Calu3 (cell line): ENCODE measurements at regions not wholly inside any gene's neighbourhood (a gene's known extent, or its start where the extent isn't known, plus 50 kb on each side); places are given as distances from the start of the nearest gene placed in this dataset.

Source experiments
- BruUV-seq: library from RNA; stranded (reverse); fragments of 400-500 nt; replicated peaks from 2 replicates; lab custom pipeline; 2021; lab: Mats Ljungman, UMichigan
- CTCF ChIA-PET: fragments of 300-600 bp; sonication (Branson Sonifier 250); formaldehyde crosslinking; loops from one replicate; lab custom pipeline; 2022; ENCODE audit warnings: antibody characterized with exemption; lab: Charles Lee
- DNase-seq: peaks from one replicate; pipeline ENCODE4 v3.0.0; 2022
- H3K27ac Mint-ChIP-seq: one replicate; pipeline ENCODE4 v1.8.0; 2022; ENCODE audit warnings: mixed read lengths; ENCODE audit not compliant: unreplicated experiment
- H3K27me3 Mint-ChIP-seq: one replicate; pipeline ENCODE4 v1.8.0; 2022; ENCODE audit warnings: mixed read lengths; ENCODE audit not compliant: unreplicated experiment
- H3K36me3 Mint-ChIP-seq: one replicate; pipeline ENCODE4 v1.8.0; 2022; ENCODE audit warnings: mild to moderate bottlenecking, moderate library complexity, mixed read lengths; ENCODE audit not compliant: insufficient read depth, unreplicated experiment
- H3K4me1 Mint-ChIP-seq: one replicate; pipeline ENCODE4 v1.8.0; 2022; ENCODE audit warnings: mild to moderate bottlenecking, low read depth, mixed read lengths; ENCODE audit not compliant: unreplicated experiment
- H3K4me3 Mint-ChIP-seq: one replicate; pipeline ENCODE4 v1.8.0; 2022; ENCODE audit warnings: mild to moderate bottlenecking, low read depth, moderate library complexity, mixed read lengths; ENCODE audit not compliant: unreplicated experiment
- H3K9me3 Mint-ChIP-seq: one replicate; pipeline ENCODE4 v1.8.0; 2022; ENCODE audit warnings: low read depth, mixed read lengths; ENCODE audit not compliant: unreplicated experiment
- CTCF ChIP-seq: fragments of 200-600 bp; IDR thresholded peaks from one replicate; pipeline ENCODE4 v1.8.0; 2022; ENCODE audit warnings: antibody characterized with exemption; ENCODE audit not compliant: unreplicated experiment
- intact Hi-C: fragments of 100-400 bp; cut with micrococcal nuclease; formaldehyde crosslinking; loops from one replicate; pipeline ENCODE4 v1.10.0; 2022; ENCODE audit not compliant: unreplicated experiment

- no peak for TF ChIP-seq CTCF
- BruUV-seq = no TSS peak
These were observed 569.9 kb downstream of the CDH26 start for GRCh38 chr20:60528141-60528540.

GRCh38 chr20:60529149-60529548 lies 570.9 kb downstream of the CDH26 start:
- Mint-ChIP-seq H3K27me3 (no peaks in the 10 kb centered on the region), H3K9me3 (peaks cover 19% of the 10 kb centered on the region), H3K36me3 (no peaks in the 10 kb centered on the region), H3K4me3 (no peak overlapping the region), H3K27ac (no peak overlapping the region), H3K4me1 (no peaks in the 10 kb centered on the region)
- CTCF ChIA-PET = no interaction called here
- BruUV-seq = no TSS peak
- intact Hi-C loops = no loop called here
- TF ChIP-seq CTCF = no peak
- DNase-seq = no peak

More at GRCh38 chr20:60528141-60528540, 569.9 kb downstream of the CDH26 start:
- Mint-ChIP-seq H3K27ac (no peak overlapping the region), H3K4me1 (no peaks in the 10 kb centered on the region), H3K9me3 (peaks cover 23% of the 10 kb centered on the region), H3K36me3 (no peaks in the 10 kb centered on the region), H3K4me3 (no peak overlapping the region), H3K27me3 (no peaks in the 10 kb centered on the region)
- intact Hi-C loops = no loop called here
- CTCF ChIA-PET = no interaction called here
- DNase-seq = no peak

GRCh38 chr20:60535211-60535610 lies 577.0 kb downstream of the CDH26 start:
- Mint-ChIP-seq H3K9me3 (peaks cover 14% of the 10 kb centered on the region), H3K36me3 (no peaks in the 10 kb centered on the region), H3K27ac (no peak overlapping the region), H3K4me3 (no peak overlapping the region), H3K27me3 (no peaks in the 10 kb centered on the region), H3K4me1 (no peaks in the 10 kb centered on the region)
- intact Hi-C loops = no loop called here
- TF ChIP-seq CTCF = no peak
- CTCF ChIA-PET = no interaction called here
- DNase-seq = no peak
- no TSS peak for BruUV-seq

GRCh38 chr20:60540591-60540990 lies 582.4 kb downstream of the CDH26 start:
- BruUV-seq = no TSS peak
- Mint-ChIP-seq H3K4me1 (no peaks in the 10 kb centered on the region), H3K4me3 (no peak overlapping the region), H3K27me3 (no peaks in the 10 kb centered on the region), H3K27ac (no peak overlapping the region), H3K9me3 (peaks cover 7% of the 10 kb centered on the region), H3K36me3 (no peaks in the 10 kb centered on the region)
- intact Hi-C loops = no loop called here
- DNase-seq = no peak
- CTCF ChIA-PET = no interaction called here
- no peak for TF ChIP-seq CTCF
